Pons (tissue), 1 donor: ENCODE measurements at regions not wholly inside any gene's neighbourhood (a gene's known extent, or its start where the extent isn't known, plus 50 kb on each side); places are given as distances from the start of the nearest gene placed in this dataset.
A peak's percentile ranks its signal among the peaks of the same experiment; 100 is the strongest.
"Not testable (repeated sequence)": the region's sequence is repeated elsewhere in the genome, so short reads cannot be mapped to it uniquely, and the experiment has no call there.

ENCODE experiments used
- DNase-seq: peaks from one replicate; pipeline ENCODE4 v3.0.0-alpha.2; 2016; ENCODE audit warnings: low spot score

GRCh38 chr3:90069748-90070147, 962.3 kb downstream of the EPHA3 start:
- no peak for DNase-seq

DNA sequence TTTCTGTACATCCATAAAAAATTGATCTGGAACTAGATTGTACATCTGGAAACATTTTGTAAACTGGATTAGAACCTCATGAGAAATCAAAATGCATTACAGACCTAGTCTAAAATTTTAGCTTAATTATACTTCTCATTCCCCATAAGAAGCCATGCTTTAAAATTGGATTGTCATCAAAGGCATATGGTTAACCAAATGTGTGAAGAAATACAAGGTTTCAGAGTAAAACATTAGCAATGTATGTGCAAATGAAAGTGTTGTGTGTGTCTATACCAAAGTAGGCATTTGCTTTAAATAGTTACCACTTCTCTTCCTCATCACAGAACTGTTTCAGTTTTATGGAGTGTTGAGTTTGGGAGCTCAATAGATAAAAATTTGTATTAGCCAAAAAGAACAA, 968.7 kb downstream of the EPHA3 start:
- no peak for DNase-seq

- peak; percentile 23 for DNase-seq
These were observed 973.6 kb downstream of the EPHA3 start for GRCh38 chr3:90080988-90081387.

- not testable (repeated sequence) for DNase-seq
These were observed 978.9 kb downstream of the EPHA3 start for GRCh38 chr3:90086297-90086696.

- DNase-seq: no peak
These were observed 980.3 kb downstream of the EPHA3 start for GRCh38 chr3:90087703-90088102.

DNA sequence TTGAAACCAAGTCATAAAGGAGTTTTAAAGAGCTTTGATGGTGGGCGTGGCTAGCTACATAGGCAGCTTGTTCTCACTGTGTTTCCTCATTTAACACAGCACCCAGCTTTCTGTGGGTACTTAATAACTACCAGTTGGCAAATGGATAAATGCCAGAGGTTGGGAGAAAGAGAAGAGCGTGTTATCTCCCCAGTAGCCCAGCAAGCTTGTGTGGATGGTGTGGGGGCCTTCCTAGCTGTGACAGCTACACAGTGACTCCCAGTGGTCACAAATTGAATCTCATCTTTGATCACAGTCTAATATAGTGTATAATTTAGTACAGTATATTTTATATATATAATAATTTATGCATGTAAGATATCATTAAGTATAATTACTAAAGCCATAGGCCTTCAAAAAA, 984.1 kb downstream of the EPHA3 start:
- peak; percentile 65 for DNase-seq

- DNase-seq: peak; percentile 48
These were observed 985.6 kb downstream of the EPHA3 start for GRCh38 chr3:90092994-90093393.

DNA sequence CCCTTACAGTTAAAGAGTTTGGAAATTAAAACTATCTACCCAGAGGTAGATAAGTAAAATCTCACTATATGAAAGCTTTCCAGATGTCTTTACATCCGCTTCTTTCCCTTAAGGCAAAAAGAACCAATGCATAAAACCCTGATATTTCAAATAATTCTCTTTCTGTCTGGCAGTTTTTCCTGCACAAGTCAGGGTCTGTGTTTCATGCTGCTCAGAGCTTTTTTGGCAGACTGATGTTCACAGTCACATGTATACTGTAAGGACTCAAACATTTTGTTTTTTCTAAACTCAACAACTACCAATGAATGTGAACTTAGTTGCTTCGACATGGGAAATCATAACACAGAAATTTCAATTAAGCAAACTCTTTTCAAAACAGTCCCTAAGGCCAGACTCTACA, 988.4 kb downstream of the EPHA3 start:
- DNase-seq: no peak

DNA sequence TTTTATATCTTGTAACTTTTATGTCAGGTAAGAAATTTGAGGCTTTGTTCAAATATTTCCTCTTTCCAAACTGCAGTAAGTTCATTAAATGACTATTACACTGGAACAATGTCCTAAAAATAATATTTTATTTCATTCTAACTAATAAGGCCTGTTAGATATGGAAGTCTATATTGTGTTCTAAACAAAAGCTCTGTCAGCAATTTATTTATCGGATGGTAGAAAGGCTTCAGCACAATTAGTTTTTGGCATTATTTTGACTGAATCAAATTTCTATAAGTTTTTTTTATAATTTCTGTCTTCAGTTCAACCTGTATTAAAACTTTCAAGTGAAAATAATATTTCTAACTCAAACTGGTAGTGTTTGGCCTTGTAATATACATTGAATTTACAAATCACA, 992.1 kb downstream of the EPHA3 start:
- no peak for DNase-seq

GRCh38 chr3:90102146-90102545, 994.7 kb downstream of the EPHA3 start:
- DNase-seq: peak; percentile 79

GRCh38 chr3:90121326-90121725, 1013.9 kb downstream of the EPHA3 start:
- no peak for DNase-seq

DNA sequence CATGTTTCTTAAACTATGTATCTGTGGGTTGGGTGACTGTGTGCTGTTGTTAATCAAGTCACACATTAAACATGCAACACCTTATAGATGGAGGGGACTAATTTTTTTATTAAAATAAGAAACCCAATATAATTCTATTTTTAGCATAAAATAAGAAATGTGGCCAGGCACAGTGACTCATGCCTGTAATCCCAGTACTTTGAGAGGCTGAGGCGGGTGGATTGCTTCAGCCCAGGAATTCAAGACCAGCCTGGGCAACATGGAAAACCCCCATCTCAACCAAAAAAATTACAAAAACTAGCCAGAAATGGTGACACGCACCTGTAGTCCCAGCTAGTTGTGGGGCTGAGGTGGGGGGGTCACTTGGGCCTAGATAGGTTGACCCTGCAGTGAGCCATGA, 1021.0 kb downstream of the EPHA3 start:
- no peak for DNase-seq

- DNase-seq: no peak
These were observed 1022.3 kb downstream of the EPHA3 start for GRCh38 chr3:90129730-90130129.

- DNase-seq: no peak
These were observed 1024.8 kb downstream of the EPHA3 start for GRCh38 chr3:90132197-90132596.

DNA sequence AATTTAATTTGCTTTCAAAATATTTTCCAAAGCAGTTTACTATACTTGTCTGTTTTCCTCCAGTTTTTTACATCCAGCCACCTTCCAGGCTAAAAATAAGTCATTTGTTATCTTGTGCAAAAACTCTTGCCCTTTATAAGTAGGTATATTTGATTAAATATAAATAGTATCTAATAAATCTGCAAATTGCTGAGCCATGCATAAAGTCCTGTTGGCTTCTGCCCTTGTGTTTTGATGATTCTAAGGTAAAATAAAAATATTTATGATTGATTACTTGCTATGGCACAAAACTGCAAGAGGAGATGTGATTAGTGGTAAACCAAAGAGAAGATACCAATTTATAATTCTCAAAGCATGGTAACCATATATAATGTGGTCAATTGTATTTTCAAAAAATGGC, 1026.7 kb downstream of the EPHA3 start:
- no peak for DNase-seq

DNA sequence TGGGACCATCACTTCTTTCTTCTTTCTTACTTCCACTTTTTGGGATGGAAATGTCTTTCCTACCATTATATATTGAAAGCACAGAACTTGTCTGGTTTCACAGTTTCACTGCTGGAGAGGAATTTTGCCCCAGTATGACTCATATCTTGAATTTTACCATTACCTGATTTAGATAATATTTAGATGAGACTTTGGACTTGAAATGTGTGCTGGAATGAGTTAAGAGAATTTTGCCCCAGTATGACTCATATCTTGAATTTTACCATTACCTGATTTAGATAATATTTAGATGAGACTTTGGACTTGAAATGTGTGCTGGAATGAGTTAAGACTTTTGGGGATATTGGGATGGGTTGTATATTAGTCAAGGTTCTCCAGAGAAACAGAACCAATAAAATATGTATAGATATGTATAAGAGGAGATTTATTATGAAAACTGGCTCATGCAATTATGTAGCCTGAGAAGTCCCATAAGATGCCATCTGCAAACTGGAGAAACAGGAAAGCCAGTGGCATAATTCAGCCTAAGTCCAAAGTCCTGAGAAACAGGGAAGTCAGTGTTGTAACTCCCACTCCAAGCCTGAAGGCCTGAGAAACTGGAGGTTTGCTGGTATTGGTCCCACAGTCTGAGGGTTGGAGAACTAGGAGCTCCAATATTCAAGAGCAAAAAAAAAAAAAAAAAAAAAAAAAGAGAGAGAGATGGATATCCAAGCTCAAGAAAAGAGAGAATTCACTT, 1029.2 kb downstream of the EPHA3 start:
- DNase-seq: no peak

DNA sequence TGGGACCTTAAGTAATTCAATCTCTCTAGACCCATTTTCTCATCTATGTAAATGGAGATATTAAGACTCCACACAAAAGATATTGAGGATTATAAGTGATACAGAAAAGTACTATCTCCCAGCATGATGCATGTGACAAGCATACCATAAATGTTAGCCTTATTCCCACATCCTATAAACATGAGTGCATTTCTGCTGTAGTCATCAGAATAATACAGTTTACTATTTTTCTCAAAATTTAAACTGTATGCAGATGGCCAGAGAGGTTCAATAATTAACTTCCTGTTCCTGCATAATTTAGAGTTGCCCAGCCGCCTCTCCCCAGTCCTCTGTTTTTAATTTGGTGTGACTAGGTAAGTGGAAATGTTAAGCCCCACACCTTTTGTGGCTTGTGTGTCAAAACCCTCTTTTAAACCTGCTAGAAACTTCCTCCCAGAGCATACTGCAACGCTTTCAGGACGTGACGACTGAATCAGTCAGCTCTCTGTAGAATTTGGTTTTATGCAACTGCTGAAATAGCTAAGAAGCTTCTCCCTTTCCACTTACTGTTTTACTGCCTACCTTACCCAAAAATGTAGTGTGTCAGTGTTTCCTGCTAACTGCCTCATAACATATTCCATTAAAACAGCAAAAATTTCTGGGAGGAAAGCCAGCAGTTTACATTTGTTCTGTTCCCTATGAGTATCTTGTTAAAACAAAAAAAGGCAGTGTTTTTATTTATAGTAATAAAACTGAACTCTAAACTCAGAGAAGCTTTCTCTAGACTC, 1037.9 kb downstream of the EPHA3 start:
- no peak for DNase-seq

- DNase-seq: no peak
These were observed 1072.7 kb downstream of the EPHA3 start for GRCh38 chr3:90180096-90180495.

DNA sequence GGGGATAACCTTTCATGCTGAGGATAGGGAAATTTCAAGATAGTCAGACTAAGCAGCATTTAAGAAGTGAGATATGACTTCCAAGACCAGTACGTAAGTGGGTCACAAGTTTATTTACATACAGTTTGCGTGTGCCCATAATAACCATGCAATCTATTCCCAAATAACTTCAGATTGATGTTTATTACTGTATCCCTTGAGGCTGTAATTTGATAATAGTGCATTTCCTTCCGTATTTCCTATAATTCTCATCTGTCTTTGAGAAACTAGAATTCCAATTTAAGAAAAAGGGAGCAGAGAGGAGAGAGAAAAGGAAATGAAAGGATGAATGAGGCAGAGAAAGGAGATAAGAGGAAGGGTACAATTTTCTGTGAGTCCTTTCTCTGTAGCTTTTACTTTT, 1073.1 kb downstream of the EPHA3 start:
- DNase-seq: no peak

DNA sequence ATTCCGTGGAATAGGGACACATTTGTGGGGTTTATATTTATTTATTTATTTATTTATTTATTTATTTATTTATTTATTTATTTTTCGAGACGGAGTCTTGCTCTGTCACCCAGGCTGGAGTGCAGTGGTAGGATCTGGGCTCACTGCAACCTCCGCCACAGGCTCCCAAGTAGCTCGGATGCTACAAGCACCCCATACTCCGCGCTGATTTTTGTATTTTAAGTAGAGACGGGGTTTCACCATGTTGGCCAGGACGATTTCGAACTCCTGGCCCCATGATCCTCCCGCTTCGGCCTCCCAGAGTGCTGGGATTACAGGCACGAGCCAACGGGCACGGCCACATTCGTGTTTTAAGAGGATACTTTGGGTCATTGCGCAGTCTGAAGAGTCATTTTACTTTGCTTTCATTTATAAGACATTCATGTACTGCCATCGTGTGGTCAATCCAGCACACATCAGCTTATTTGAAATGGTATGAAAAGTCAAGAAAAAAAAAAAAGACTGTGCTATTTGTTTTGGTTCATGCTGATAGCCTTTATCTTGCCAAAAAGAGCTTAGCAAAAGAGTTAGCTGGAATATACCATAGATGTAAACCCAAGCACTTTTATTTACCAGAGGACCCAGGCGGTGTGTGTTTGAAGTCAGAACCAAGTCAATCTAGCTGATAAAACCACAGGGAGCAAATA, 1075.0 kb downstream of the EPHA3 start:
- DNase-seq: peak; percentile 55

GRCh38 chr3:90184861-90185260, 1077.4 kb downstream of the EPHA3 start:
- DNase-seq: no peak

- not testable (repeated sequence) for DNase-seq
These were observed 1090.0 kb downstream of the EPHA3 start for GRCh38 chr3:90197383-90197782.

- not testable (repeated sequence) for DNase-seq
These were observed 1095.5 kb downstream of the EPHA3 start for GRCh38 chr3:90202931-90203330.
